Midbrain (tissue), 1 donor: ENCODE measurements at regions not wholly inside any gene's neighbourhood (a gene's known extent, or its start where the extent isn't known, plus 50 kb on each side); places are given as distances from the start of the nearest gene placed in this dataset.

Source experiments
- DNase-seq: peaks from one replicate; lab custom pipeline; 2025; lab: John Stamatoyannopoulos, UW

- no peak for DNase-seq
Measured at GRCh38 chr21:16476056-16476825, 746.5 kb downstream of the USP25 start.

DNA sequence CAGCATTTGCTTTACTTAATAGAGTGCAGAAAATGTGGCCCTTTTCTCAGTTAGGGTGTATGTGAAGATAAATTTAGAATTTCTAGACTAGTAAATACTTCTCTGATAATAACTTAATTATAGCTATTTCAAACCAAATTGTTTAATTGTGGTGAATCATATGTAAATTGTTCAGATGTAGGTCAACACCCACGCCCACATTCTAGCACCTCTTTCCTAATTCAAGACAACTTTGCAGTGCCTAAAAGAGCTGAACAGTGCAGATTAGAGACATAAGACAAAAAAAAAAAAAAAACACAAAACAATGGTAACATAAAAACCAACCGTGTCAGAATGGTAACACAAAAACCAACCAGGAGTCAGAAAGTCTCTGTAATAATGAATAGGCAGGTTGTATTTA is 758.3 kb downstream of the USP25 start:
- DNase-seq, result no peak

DNA sequence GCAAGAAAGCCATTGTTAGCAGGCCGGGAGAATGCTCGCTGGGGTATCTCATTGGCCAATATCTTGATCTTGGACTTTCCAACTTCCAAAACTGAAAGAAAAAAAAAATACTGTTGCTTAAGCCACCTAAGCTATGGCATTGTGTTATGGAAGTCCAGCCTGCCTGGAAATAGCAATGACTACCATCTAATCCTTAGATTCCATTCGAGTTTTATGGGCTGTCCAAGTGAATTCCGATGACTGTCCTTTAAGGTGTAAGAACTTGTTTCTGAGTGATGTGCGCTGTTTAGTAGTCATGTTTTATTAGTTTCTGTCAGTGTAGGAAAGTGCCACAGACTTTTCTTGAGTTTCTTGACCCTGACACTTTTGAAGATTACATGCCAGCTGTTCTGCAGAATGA is 762.6 kb downstream of the USP25 start:
- DNase-seq, result no peak

DNA sequence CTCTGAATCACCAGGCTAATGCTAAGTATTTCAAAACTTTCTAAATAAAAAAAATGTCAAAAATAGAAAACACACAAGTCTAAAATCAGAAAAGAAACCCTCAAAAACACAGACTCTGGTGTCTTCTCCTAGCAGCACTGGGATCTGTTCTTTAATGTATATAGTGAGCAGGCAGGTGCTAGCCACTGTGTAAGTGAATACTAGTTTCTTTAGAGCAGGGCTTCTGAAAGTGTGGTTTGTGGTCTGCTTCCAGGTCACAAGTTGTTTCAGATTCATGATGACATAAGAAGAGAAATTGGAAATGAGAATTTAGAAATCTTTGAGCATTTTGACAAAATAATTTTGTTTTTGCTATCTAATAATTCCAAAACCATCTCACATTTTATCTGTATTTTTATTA is 763.1 kb downstream of the USP25 start:
- DNase-seq, result no peak

DNA sequence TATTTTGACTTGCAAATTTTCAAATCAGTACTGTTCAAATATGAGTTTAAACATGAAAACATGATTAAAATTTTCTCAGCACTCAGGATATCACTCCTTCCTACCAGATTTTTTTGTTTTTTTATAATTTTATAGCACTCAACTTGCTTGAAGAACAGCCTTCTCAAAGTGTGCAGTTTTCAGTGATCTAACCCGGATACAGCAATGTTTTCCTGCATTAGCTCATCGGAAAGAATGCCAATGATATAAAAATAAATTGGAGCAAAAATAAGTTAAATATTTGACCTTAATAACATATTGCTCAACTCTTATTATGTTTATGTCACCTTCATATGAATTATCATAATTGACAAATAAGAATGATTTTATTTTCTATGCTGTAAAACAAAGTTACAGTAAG is 766.8 kb downstream of the USP25 start:
- no peak for DNase-seq

GRCh38 chr21:16500271-16500670 is 770.5 kb downstream of the USP25 start:
- DNase-seq, result no peak

DNA sequence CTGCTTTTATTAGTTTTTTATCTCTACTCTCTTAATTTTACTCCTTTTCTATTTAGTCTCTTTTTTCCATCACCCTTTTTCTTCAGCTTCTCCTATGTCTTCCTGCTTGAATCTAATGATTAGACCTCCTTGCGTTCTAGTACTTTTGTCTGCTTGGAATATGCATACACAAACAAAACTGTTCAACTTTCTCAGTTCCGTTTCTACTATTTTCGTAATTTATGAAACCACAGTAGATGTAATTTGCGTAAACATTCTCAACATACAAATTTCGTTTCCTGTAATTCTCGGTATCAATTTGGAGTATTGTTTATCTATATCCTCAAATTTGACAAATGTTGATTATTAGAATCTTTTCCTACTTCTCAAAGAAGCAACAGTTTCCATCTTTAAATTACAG is 772.5 kb downstream of the USP25 start:
- DNase-seq, result no peak

DNA sequence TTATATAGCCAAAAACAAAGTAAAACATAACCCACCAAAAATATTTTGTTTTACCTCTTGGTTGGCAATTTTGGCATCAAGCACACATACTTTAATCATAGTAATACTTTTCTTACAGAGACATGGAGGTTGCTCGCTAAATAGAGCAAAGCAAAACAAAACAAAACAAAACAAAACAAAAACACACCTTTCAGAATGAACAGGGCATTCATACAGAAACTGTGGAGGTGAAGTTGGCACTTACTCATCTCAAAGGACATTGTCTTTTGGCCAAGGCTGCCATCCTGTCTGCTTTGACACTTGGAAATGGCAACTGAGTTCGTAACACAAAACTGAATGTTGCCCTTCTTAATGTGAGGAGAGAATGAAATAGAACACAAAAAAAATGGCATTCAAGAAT is 773.1 kb downstream of the USP25 start:
- DNase-seq, result no peak

DNA sequence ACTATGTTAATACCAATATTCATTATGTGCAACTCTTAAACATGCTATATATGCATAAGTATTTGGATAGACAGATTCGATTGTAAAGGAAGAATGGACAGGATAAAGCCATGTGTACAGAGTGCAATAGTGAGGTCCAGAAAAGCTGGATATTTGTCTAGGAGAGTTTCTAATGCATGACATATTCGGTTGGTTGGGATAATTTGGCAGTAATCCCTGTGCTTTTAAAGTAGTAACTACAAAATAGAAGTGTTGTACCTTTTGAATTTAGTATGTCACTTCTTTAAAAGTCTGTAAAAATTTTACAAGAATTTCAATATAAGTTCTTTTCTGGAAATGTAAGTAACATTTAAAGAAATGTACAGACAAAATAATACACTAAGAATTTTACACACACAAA is 774.5 kb downstream of the USP25 start:
- no peak for DNase-seq

GRCh38 chr21:16504766-16505165 is 775.0 kb downstream of the USP25 start:
- no peak for DNase-seq

GRCh38 chr21:16509476-16509875 is 779.7 kb downstream of the USP25 start:
- DNase-seq, result no peak

DNA sequence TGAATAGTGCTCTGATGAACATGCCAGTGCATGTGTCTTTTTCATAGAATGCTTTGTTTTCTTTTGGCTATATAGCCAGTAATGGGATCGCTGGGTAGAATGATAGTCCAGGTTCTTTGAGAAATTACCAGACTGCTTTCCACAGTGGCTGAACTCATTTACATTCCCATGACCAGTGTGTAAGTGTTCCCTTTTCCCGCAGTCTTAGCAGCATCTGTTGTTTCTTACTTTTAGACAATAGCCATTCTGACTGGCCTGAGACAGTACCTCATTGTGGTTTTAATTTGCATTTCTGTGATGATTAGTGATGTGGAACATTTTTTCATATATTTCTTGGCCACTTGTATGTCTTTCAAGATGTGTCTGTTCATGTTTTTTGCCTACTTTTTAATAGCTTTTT is 784.5 kb downstream of the USP25 start:
- DNase-seq, result peak; percentile 72

- DNase-seq, result no peak
Measured at GRCh38 chr21:16517383-16517782, 787.6 kb downstream of the USP25 start.

GRCh38 chr21:16519036-16519435 is 789.3 kb downstream of the USP25 start:
- DNase-seq, result no peak

DNA sequence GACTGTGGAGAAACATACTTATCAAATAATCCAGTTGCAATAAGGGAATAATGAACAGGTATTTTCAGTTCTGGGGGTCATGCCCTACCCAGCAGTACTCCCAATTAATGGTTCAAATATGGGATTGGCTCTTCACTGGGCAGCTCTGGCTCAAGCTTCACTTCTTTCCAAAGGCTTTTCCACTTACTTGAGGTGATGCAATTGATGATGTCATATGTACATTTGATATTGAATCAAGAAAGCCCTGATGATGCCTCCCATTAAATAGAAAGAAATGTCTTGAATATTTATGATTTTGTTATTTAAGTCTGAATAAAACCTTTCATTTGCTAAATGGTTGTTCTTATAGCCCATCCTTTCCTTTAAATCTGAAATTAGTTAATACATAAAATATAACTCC is 789.9 kb downstream of the USP25 start:
- no peak for DNase-seq

DNA sequence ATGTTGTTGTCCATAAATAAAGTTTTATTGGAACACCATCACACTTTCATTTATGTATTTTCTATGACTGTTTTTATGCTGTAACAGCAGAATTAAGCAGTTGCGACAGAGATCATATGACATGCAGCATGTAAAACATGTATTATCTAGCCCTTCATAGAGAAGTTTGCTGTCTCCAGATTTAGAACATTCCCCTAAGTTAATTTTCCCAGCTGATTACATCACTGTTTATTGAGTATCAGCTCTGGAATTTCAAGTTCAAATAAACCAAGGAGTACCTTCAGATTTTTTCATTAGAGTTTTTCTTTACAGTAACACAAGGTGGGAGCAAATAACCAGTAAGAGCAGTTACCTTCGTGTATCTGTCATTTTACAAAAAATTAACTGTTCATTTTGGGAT is 792.8 kb downstream of the USP25 start:
- no peak for DNase-seq

DNA sequence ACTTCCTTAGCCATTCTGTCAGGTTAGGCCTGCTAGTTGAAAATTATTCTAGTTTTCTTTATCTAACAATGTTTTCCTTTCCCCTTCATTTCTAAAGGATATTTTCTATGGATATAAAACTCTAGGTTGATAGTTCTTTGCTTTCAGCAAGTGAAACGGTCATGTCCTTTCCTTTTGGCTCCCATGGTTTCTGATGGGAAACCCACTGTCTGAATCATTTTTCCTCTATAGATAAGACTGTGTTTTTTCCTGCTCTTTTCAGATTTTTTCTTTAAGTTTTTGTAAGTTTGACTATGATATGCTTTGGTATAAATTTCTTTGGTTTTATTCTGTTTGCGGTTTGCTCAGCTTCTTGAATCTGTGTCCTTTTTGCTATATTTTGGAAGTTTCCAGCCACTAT is 800.9 kb downstream of the USP25 start:
- no peak for DNase-seq

- peak; percentile 20 for DNase-seq
Measured at GRCh38 chr21:16532840-16533239, 803.1 kb downstream of the USP25 start.

GRCh38 chr21:16533692-16534407 is 804.1 kb downstream of the USP25 start:
- DNase-seq, result peak; percentile 73

DNA sequence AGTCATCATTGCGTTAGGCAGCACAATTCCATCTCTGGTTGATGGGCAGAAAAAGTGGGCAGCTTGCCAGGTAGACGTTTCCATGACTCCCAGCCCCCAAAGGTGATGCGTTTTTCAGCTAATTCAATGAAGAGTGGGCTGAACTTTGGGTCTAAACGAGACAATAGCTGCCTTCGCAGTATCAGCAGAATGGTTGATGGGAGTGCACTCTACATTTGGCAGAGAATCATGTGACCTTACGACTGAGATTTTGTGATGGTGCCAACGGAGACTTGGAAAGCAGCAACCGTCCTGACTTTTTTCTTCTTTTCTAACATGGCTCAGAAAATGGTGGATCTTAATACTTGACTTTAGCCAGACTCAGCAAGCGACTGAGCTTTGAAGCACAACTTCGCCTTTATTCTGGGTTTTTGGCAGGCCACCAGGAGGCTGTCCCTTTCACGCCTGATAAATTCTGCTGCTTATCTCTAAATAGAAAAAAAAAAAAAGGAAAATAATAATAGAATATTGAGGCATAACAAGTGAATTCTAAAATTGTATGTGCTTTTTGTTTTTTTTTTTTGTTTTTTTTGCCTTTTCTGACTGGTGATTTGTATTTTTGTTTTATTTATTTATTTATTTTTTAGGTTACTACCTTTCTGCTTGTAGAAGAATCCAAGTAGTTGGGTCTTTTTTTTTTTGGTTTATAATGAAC is 804.8 kb downstream of the USP25 start:
- DNase-seq, result peak; percentile 81

DNA sequence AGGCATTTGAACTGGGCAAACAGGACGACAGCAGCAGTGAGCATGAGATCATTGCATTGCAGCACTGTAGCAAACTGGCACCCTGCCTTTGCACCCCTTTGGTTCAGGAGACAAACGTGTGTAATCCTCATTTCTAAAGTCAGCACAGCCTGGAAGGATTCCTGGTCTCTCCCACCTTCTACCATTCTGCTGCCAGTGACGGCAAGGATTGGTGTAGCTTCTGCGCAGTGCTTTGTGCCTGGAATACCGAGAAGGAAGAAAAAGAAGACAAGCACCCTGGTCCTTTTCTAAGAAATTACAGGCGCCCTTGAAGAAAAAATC is 805.3 kb downstream of the USP25 start:
- peak; percentile 79 for DNase-seq

DNA sequence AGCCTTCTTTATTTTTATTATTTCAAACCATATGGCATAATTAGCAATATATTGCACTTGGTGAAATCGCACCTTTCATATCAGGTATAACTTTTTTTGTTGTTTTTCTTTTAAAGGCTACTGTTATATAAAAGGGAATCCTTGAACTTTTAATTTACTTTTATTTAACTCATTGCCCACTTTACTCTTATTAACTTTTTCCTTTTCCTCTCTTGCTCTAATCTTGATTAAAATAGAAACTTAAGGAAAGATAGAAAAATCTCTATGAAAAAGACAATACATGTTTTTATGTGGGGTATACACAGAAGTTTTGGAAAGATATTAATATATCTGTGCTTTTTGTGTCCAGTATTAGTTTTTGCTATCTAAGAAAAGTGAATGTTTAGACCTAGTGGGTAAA is 805.8 kb downstream of the USP25 start:
- DNase-seq, result no peak

DNA sequence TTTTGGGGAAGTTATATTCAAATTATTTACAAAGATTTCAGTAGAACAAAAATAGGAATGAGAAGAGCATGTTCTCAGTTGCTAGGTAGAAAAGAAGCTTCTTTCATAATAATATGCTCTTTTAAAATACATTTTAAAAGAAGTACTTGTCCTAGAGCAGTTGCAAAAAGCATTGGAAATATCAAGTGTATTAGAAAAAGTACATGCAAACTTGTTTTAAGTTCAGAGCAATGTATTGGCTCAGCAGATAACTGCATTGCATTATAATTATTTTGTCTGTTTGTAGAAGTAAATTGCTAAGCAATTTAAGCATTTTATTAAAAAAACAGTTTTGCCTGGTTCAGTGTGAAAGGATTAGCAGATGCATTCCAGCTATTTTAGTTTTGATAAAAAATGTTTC is 806.4 kb downstream of the USP25 start:
- peak; percentile 17 for DNase-seq
